Suprapubic skin (tissue), 4 donors: ENCODE measurements at regions not wholly inside any gene's neighbourhood (a gene's known extent, or its start where the extent isn't known, plus 50 kb on each side); places are given as distances from the start of the nearest gene placed in this dataset.

Experiments
- EP300 ChIP-seq: sonication (generic); formaldehyde crosslinking; IDR thresholded peaks from one replicate; pipeline ENCODE4 v1.6.1; 2017; ENCODE audit warnings: antibody characterized with exemption
- POLR2A ChIP-seq, 2 donors: fragments of 450-650 bp; IDR thresholded peaks; one replicate each; pipeline ENCODE4 v1.6.1; 2017; ENCODE audit warnings: antibody characterized with exemption in 2 of 2, mild to moderate bottlenecking in 2 of 2, moderate library complexity in 2 of 2
- POLR2AphosphoS5 ChIP-seq, 3 donors: sonication (generic); formaldehyde crosslinking; IDR thresholded peaks; one replicate each; pipeline ENCODE4 v1.6.1; 2017; ENCODE audit warnings: antibody characterized with exemption in 3 of 3
- TF ChIP-seq, protein P1 (sequence below), 2 donors: fragments of 200-600 bp in 1 of 2; fragments of 450-650 bp in 1 of 2; sonication (generic) in 1 of 2; IDR thresholded peaks; one replicate each; pipeline ENCODE4 v1.5.1; 2016 to 2019; ENCODE audit warnings: antibody characterized with exemption in 2 of 2, mild to moderate bottlenecking in 1 of 2, moderate library complexity in 1 of 2

DNA sequence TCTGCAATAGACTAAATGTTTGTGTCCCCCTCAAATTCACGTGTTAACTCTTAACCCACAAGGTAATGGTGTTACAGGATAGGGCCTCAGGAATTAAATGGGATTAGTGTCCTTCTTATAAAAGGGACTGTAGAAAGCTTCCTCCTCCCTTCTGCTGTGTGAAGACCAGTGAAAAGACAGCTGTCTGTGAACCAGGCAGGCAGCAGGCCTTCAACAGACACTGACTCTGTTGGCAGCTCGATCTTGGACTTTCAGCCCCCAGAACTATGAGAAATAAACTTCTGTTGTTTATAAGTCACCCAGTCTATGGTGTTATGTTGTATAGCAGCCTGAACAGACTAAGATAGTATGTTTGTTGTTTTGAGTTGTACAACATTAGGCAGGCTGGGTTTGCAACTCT, 208.1 kb downstream of the GBA3 start:
- TF ChIP-seq POLR2A (IDR thresholded peaks at IDR 0.05): no peak
- TF ChIP-seq, protein P1, sequence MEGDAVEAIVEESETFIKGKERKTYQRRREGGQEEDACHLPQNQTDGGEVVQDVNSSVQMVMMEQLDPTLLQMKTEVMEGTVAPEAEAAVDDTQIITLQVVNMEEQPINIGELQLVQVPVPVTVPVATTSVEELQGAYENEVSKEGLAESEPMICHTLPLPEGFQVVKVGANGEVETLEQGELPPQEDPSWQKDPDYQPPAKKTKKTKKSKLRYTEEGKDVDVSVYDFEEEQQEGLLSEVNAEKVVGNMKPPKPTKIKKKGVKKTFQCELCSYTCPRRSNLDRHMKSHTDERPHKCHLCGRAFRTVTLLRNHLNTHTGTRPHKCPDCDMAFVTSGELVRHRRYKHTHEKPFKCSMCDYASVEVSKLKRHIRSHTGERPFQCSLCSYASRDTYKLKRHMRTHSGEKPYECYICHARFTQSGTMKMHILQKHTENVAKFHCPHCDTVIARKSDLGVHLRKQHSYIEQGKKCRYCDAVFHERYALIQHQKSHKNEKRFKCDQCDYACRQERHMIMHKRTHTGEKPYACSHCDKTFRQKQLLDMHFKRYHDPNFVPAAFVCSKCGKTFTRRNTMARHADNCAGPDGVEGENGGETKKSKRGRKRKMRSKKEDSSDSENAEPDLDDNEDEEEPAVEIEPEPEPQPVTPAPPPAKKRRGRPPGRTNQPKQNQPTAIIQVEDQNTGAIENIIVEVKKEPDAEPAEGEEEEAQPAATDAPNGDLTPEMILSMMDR (IDR thresholded peaks at IDR 0.05): no peak
- no peak for TF ChIP-seq POLR2AphosphoS5 (IDR thresholded peaks at IDR 0.05)
- TF ChIP-seq EP300: no peak
